Panc1 (cell line): ENCODE measurements at regions not wholly inside any gene's neighbourhood (a gene's known extent, or its start where the extent isn't known, plus 50 kb on each side); places are given as distances from the start of the nearest gene placed in this dataset.

Experiments used
- ATAC-seq: fragments of 200-7000 bp; cut with Tn5 transposase; 2 replicates; pipeline ENCODE4 v1.9.1; 2020; ENCODE audit warnings: mild to moderate bottlenecking, moderate library complexity
- BruUV-seq: library from RNA; stranded (reverse); fragments of 400-500 nt; replicated peaks from 2 replicates; lab custom pipeline; 2021; lab: Mats Ljungman, UMichigan
- CTCF ChIA-PET: fragments of 300-600 bp; sonication (Branson Sonifier 250); formaldehyde crosslinking; loops from one replicate; lab custom pipeline; 2022; ENCODE audit warnings: antibody characterized with exemption; lab: Charles Lee
- POLR2A ChIA-PET: fragments of 300-600 bp; sonication (Branson Sonifier 250); formaldehyde crosslinking; loops from one replicate; lab custom pipeline; 2022; ENCODE audit warnings: antibody characterized with exemption; lab: Charles Lee
- DNase-seq: peaks from one replicate; pipeline ENCODE4 v3.0.0-alpha.2; 2010; ENCODE audit warnings: low read depth, low spot score
- H3K27ac ChIP-seq: 2 replicates; pipeline ENCODE4 v1.5.1; 2011; ENCODE audit warnings: mild to moderate bottlenecking, low read length, inconsistent platforms
- H3K27me3 ChIP-seq: fragments of 200-500 bp; sonication (Bioruptor generic); 2 replicates; pipeline ENCODE4 v1.6.0; 2014; ENCODE audit warnings: low read length, inconsistent platforms; ENCODE audit not compliant: control insufficient read depth, insufficient read depth
- H3K36me3 ChIP-seq: fragments of 200-500 bp; sonication (Bioruptor generic); 2 replicates; pipeline ENCODE4 v1.5.1; 2014; ENCODE audit warnings: inconsistent platforms, mild to moderate bottlenecking, low read length, moderate library complexity; ENCODE audit not compliant: control insufficient read depth, insufficient read depth
- H3K4me1 ChIP-seq: 2 replicates; pipeline ENCODE4 v1.5.1; 2011; ENCODE audit warnings: inconsistent platforms, mild to moderate bottlenecking, low read length, moderate library complexity; ENCODE audit not compliant: control insufficient read depth, insufficient read depth
- H3K4me3 ChIP-seq, 2 experiments: 2 replicates each; pipeline ENCODE4 v1.5.1; 2011 to 2012; ENCODE audit warnings: low read depth in 2 of 2, low read length in 2 of 2, mild to moderate bottlenecking in 2 of 2, inconsistent platforms in 1 of 2, moderate library complexity in 1 of 2
- H3K9me3 ChIP-seq: fragments of 200-500 bp; sonication (Bioruptor generic); 2 replicates; pipeline ENCODE4 v1.5.1; 2014; ENCODE audit warnings: low read depth, mild to moderate bottlenecking, inconsistent platforms, low read length, moderate library complexity; ENCODE audit not compliant: control insufficient read depth, insufficient read depth
- CTCF ChIP-seq: fragments of 450-650 bp; IDR thresholded peaks from 2 replicates; pipeline ENCODE4 v1.5.1; 2017; ENCODE audit warnings: mild to moderate bottlenecking
- POLR2AphosphoS5 ChIP-seq: IDR thresholded peaks from 2 replicates; pipeline ENCODE4 v1.6.1; 2012; ENCODE audit warnings: mild to moderate bottlenecking, low read depth, low read length, moderate library complexity
- REST ChIP-seq, 2 experiments: IDR thresholded peaks; 2 replicates each; pipeline ENCODE4 v1.6.1; 2011 to 2012; ENCODE audit warnings: low read depth in 2 of 2, control low read depth in 1 of 2, low read length in 1 of 2, mild to moderate bottlenecking in 1 of 2, moderate library complexity in 1 of 2; ENCODE audit not compliant: insufficient read depth in 1 of 2
- SIN3A ChIP-seq: IDR thresholded peaks from 2 replicates; pipeline ENCODE4 v1.6.1; 2012; ENCODE audit warnings: low read depth, mild to moderate bottlenecking, low read length, moderate library complexity, borderline replicate concordance; ENCODE audit not compliant: insufficient read depth
- TCF7L2 ChIP-seq: IDR thresholded peaks from 2 replicates; pipeline ENCODE4 v1.6.1; 2011; ENCODE audit warnings: mild to moderate bottlenecking, low read depth, low read length, inconsistent platforms
- in situ Hi-C: cut with HindIII; loops from 2 replicates; pipeline ENCODE4 v1.10.0; 2016; ENCODE audit warnings: low sequenced_read_pairs, low pct_unique_long_range_greater_than_20kb
- intact Hi-C: fragments of 100-400 bp; cut with micrococcal nuclease; formaldehyde crosslinking; loops from one replicate; pipeline ENCODE4 v1.10.0; 2022; ENCODE audit not compliant: unreplicated experiment

- in situ Hi-C loops (no loop called here), intact Hi-C loops (no loop called here)
- H3K27me3 ChIP-seq: no peaks in the 10 kb centered on the region
- DNase-seq (no peak), ATAC-seq (no peak)
- CTCF ChIA-PET: no interaction called here
- TF ChIP-seq TCF7L2: no peak
- TF ChIP-seq SIN3A: no peak
- no peak for TF ChIP-seq CTCF
- TF ChIP-seq REST (IDR thresholded peaks at IDR 0.05; ENCODE audit: insufficient read depth in 1 of 2, low read depth in 2 of 2, low read length in 1 of 2): no peak
- no peak for TF ChIP-seq POLR2AphosphoS5
- H3K36me3 ChIP-seq: no peaks in the 10 kb centered on the region
- H3K4me3 ChIP-seq: no peak overlapping the region
- no peaks in the 10 kb centered on the region for H3K4me1 ChIP-seq
- no peak overlapping the region for H3K27ac ChIP-seq
- H3K9me3 ChIP-seq: no peaks in the 10 kb centered on the region
- BruUV-seq: no TSS peak
- POLR2A ChIA-PET: no interaction called here
Measured at GRCh38 chr4:138891631-138892031, 124.0 kb upstream of the NOCT start.

- DNase-seq (no peak), ATAC-seq (no peak)
- POLR2A ChIA-PET: no interaction called here
- no peak overlapping the region for H3K27ac ChIP-seq
- in situ Hi-C loops: no loop called here
- no TSS peak for BruUV-seq
- TF ChIP-seq SIN3A (no peak), REST (IDR thresholded peaks at IDR 0.05; ENCODE audit: insufficient read depth in 1 of 2, low read depth in 2 of 2, low read length in 1 of 2) (no peak), POLR2AphosphoS5 (no peak), TCF7L2 (no peak), CTCF (no peak)
- intact Hi-C loops: no loop called here
- no peaks in the 10 kb centered on the region for H3K4me1 ChIP-seq
- no peaks in the 10 kb centered on the region for H3K27me3 ChIP-seq
- CTCF ChIA-PET: no interaction called here
- H3K4me3 ChIP-seq: no peak overlapping the region
- no peaks in the 10 kb centered on the region for H3K9me3 ChIP-seq
- H3K36me3 ChIP-seq: no peaks in the 10 kb centered on the region
Measured at GRCh38 chr4:138890891-138891570, 124.5 kb upstream of the NOCT start.
